Neuronal stem cell (in vitro differentiated cells): ENCODE measurements at regions not wholly inside any gene's neighbourhood (a gene's known extent, or its start where the extent isn't known, plus 50 kb on each side); places are given as distances from the start of the nearest gene placed in this dataset.

Source experiments
- DNase-seq: peaks from one replicate; pipeline ENCODE4 v3.0.0-alpha.2; 2013; ENCODE audit warnings: low spot score
- H2AFZ ChIP-seq: one replicate; pipeline ENCODE4 v1.6.1; 2013; ENCODE audit warnings: mild to moderate bottlenecking, low read length, inconsistent platforms
- H2AK5ac ChIP-seq: 2 replicates; pipeline ENCODE4 v1.6.1; 2013; ENCODE audit warnings: low read depth, mild to moderate bottlenecking, inconsistent platforms, low read length, moderate library complexity, mixed read lengths
- H2BK120ac ChIP-seq: 2 replicates; pipeline ENCODE4 v1.6.1; 2013; ENCODE audit warnings: low read depth, mild to moderate bottlenecking, inconsistent platforms, low read length, moderate library complexity, mixed read lengths
- H2BK12ac ChIP-seq: one replicate; pipeline ENCODE4 v1.6.1; 2013; ENCODE audit warnings: low read length, inconsistent platforms
- H2BK15ac ChIP-seq: 2 replicates; pipeline ENCODE4 v1.6.1; 2013; ENCODE audit warnings: mild to moderate bottlenecking, low read length, inconsistent platforms, mixed read lengths
- H2BK5ac ChIP-seq: one replicate; pipeline ENCODE4 v1.6.1; 2013; ENCODE audit warnings: inconsistent platforms, mild to moderate bottlenecking, low read length, moderate library complexity
- H3K14ac ChIP-seq: one replicate; pipeline ENCODE4 v1.6.1; 2013; ENCODE audit warnings: low read length, inconsistent platforms
- H3K18ac ChIP-seq: 2 replicates; pipeline ENCODE4 v1.6.1; 2013; ENCODE audit warnings: low read length, inconsistent platforms
- H3K23ac ChIP-seq: 2 replicates; pipeline ENCODE4 v1.6.1; 2013; ENCODE audit warnings: low read depth, mild to moderate bottlenecking, mixed read lengths, low read length, inconsistent platforms; ENCODE audit not compliant: poor library complexity
- H3K27ac ChIP-seq: replicated peaks from 3 replicates; pipeline ENCODE4 v1.5.1; 2013; ENCODE audit warnings: low read length, inconsistent platforms
- H3K27me3 ChIP-seq, 3 experiments: 2 replicates each; pipeline ENCODE4 v1.6.1; 2013; ENCODE audit warnings: low read length in 3 of 3, mild to moderate bottlenecking in 2 of 3, inconsistent platforms in 1 of 3, low read depth in 1 of 3, mixed read lengths in 1 of 3, moderate library complexity in 1 of 3; ENCODE audit not compliant: control insufficient read depth in 3 of 3, insufficient read depth in 3 of 3
- H3K36me3 ChIP-seq, 2 donors: replicated peaks in 1 of 2; 2 replicates each; pipeline ENCODE4 v1.6.1; 2013; ENCODE audit warnings: low read length in 2 of 2; ENCODE audit not compliant: control insufficient read depth in 2 of 2, insufficient read depth in 2 of 2
- H3K4ac ChIP-seq: 2 replicates; pipeline ENCODE4 v1.6.1; 2013; ENCODE audit warnings: inconsistent platforms, mild to moderate bottlenecking, low read length, moderate library complexity
- H3K4me1 ChIP-seq, 2 donors: 1 replicate in 1 of 2; 2 replicates in 1 of 2; pipeline ENCODE4 v1.6.1; 2013; ENCODE audit warnings: low read length in 2 of 2, low read depth in 1 of 2; ENCODE audit not compliant: control insufficient read depth in 2 of 2, insufficient read depth in 1 of 2
- H3K4me2 ChIP-seq: one replicate; pipeline ENCODE4 v1.6.1; 2013; ENCODE audit warnings: mild to moderate bottlenecking, low read length, inconsistent platforms; ENCODE audit not compliant: insufficient read depth, poor library complexity, severe bottlenecking
- H3K4me3 ChIP-seq, 2 donors: 2 replicates each; pipeline ENCODE4 v1.5.1; 2013; ENCODE audit warnings: low read length in 2 of 2, mild to moderate bottlenecking in 2 of 2, inconsistent platforms in 1 of 2, moderate library complexity in 1 of 2
- H3K79me1 ChIP-seq: one replicate; pipeline ENCODE4 v1.6.1; 2013; ENCODE audit warnings: low read depth, mild to moderate bottlenecking, inconsistent platforms, low read length, moderate library complexity
- H3K9ac ChIP-seq: one replicate; pipeline ENCODE4 v1.6.1; 2013; ENCODE audit warnings: mild to moderate bottlenecking, low read depth, low read length, inconsistent platforms; ENCODE audit not compliant: poor library complexity
- H3K9me3 ChIP-seq, 2 donors: replicated peaks in 1 of 2; 2 replicates each; pipeline versions ENCODE3 to v1.6.1; 2013; ENCODE audit warnings: low read length in 2 of 2, mild to moderate bottlenecking in 2 of 2, inconsistent platforms in 1 of 2, low read depth in 1 of 2, mixed read lengths in 1 of 2, moderate library complexity in 1 of 2; ENCODE audit not compliant: control insufficient read depth in 2 of 2, insufficient read depth in 1 of 2
- H4K8ac ChIP-seq: one replicate; pipeline ENCODE4 v1.6.1; 2013; ENCODE audit warnings: low read depth, mild to moderate bottlenecking, inconsistent platforms, low read length, moderate library complexity
- H4K91ac ChIP-seq: one replicate; pipeline ENCODE4 v1.6.1; 2013; ENCODE audit warnings: low read length, low read depth, mild to moderate bottlenecking, inconsistent platforms; ENCODE audit not compliant: poor library complexity
- WGBS, 2 donors: extraction: QIAGEN DNeasy Blood & Tissue Kit; methylation state at CpG; one replicate each; pipeline ENCODE4 v1.1.7; 2013; ENCODE audit warnings: missing lambda C conversion rate in 2 of 2, mixed read lengths in 1 of 2; ENCODE audit not compliant: insufficient read length in 2 of 2, insufficient replicate concordance in 1 of 2; ENCODE audit errors: extremely low coverage in 2 of 2; 5-methylcytosine and 5-hydroxymethylcytosine counted together

DNA sequence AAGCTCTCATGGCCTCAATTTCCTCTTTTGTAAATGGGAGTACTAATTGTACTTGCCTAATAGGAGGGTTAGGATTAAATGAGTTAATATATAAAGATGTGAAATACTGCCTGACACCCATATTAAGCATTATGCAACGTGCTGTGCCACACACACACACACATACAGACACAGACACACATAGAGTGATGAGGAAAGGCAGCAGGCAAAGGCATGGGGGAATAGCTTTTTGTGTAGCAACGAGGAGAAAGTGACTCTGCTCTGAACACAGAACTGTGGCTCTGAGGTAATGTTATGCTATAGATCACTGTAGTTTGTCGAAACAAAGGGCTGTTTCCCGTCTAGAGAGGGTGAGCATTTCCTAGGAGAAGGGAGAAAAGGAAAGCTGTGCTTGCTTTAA, 233.3 kb upstream of the SLCO3A1 start:
- H3K23ac ChIP-seq, result no peak overlapping the region
- H3K4me1 ChIP-seq, result peaks cover 4 to 14% of the 10 kb centered on the region in 2 donors
- no peak overlapping the region for H2BK12ac ChIP-seq
- no peak overlapping the region for H2BK15ac ChIP-seq
- H4K91ac ChIP-seq, result no peak overlapping the region
- no CpG with 5 or more reads among the region's 4 CpGs for WGBS, 2 donors
- H3K9ac ChIP-seq, result no peak overlapping the region
- no peak overlapping the region for H3K18ac ChIP-seq
- H2AK5ac ChIP-seq, result no peak overlapping the region
- no peak overlapping the region for H3K14ac ChIP-seq
- H3K27ac ChIP-seq, result no peak overlapping the region
- no peak overlapping the region for H2BK5ac ChIP-seq
- H3K9me3 ChIP-seq, result no peaks in the 10 kb centered on the region
- H3K4ac ChIP-seq, result no peak overlapping the region
- H3K4me2 ChIP-seq, result no peak overlapping the region
- DNase-seq, result no peak
- H3K36me3 ChIP-seq, result no peaks in the 10 kb centered on the region
- no peak overlapping the region for H2BK120ac ChIP-seq
- no peaks in the 10 kb centered on the region for H3K79me1 ChIP-seq
- no peaks in the 10 kb centered on the region for H3K27me3 ChIP-seq
- no peak overlapping the region for H4K8ac ChIP-seq
- no peak overlapping the region for H3K4me3 ChIP-seq
- no peak overlapping the region for H2AFZ ChIP-seq

DNA sequence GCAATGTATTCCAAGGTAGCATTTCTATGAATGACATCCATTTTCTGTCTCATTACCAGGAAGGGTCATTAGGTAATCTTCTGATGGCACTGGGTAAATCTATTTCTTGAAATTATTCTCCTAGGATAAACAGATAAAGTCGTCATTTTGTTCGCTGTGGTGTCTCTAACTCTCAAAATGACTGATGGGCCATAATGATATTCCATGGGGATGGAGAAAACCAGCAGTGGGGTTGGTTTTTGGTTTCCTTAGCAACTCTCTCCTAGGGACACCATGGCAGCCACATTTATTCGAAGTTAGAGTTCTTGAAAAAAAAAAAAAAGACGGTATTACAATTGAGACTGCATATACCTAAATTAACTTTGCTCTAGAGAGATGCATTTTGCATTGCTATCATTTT, 231.3 kb upstream of the SLCO3A1 start:
- H3K4me2 ChIP-seq, result no peak overlapping the region
- H4K8ac ChIP-seq, result no peak overlapping the region
- H2BK12ac ChIP-seq, result no peak overlapping the region
- H3K18ac ChIP-seq, result no peak overlapping the region
- no peaks in the 10 kb centered on the region for H3K9me3 ChIP-seq
- DNase-seq, result no peak
- no peaks in the 10 kb centered on the region for H3K27me3 ChIP-seq
- no peak overlapping the region for H3K23ac ChIP-seq
- H3K4me3 ChIP-seq, result no peak overlapping the region
- no peaks in the 10 kb centered on the region for H3K79me1 ChIP-seq
- H4K91ac ChIP-seq, result no peak overlapping the region
- H2BK120ac ChIP-seq, result no peak overlapping the region
- H2AK5ac ChIP-seq, result no peak overlapping the region
- no peak overlapping the region for H2BK15ac ChIP-seq
- no peak overlapping the region for H3K4ac ChIP-seq
- H3K36me3 ChIP-seq, result no peaks in the 10 kb centered on the region
- no CpG with 5 or more reads among the region's 4 CpGs for WGBS, 2 donors
- peak overlapping the region; percentile 40 for H2AFZ ChIP-seq
- no peak overlapping the region for H2BK5ac ChIP-seq
- peak overlapping the region; percentile 74 for H3K27ac ChIP-seq
- H3K14ac ChIP-seq, result no peak overlapping the region
- peaks cover 4 to 17% of the 10 kb centered on the region in 2 donors for H3K4me1 ChIP-seq
- H3K9ac ChIP-seq, result no peak overlapping the region

DNA sequence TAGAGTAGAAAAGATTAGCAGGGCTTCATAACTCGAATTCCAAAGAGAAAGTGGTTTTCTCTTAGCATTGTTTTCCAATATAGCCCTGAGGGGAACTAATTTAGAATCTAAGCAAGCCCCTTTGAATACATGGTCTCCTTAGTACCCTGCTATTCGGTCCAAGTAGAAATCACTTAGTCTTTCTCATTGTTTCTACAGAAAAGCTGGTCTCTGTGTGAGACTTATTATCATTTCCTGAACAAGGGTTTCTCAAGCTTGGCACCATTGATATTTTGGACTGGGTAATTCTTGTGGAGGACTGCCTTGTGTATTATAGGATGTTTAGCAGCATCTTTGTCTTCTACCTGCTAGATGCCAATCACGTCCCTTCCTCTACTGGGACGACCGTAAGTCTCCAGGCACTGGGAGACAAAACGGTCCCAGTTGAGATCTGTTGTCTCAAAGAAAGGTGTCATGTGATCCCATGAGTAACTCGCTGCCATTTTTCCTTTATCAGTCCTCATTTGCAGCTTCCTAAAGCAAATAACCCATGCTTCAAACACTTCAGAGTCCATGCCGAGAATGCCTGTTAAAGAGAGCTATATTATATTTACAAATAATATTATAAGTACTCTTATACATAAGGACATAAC, 230.7 kb upstream of the SLCO3A1 start:
- Histone ChIP-seq H2BK5ac (no peak overlapping the region), H3K9ac (no peak overlapping the region), H3K4me2 (no peak overlapping the region), H3K27ac (peak overlapping the region; percentile 74), H3K23ac (no peak overlapping the region), H3K79me1 (no peaks in the 10 kb centered on the region), H3K4ac (no peak overlapping the region), H3K4me3 (no peak overlapping the region), H3K14ac (no peak overlapping the region), H4K8ac (no peak overlapping the region), H2AK5ac (no peak overlapping the region), H3K9me3 (no peaks in the 10 kb centered on the region), H4K91ac (no peak overlapping the region), H3K18ac (no peak overlapping the region), H2BK15ac (no peak overlapping the region), H3K4me1 (peaks cover 4 to 19% of the 10 kb centered on the region in 2 donors), H2BK120ac (no peak overlapping the region), H2BK12ac (no peak overlapping the region), H2AFZ (peak overlapping the region; percentile 40), H3K36me3 (no peaks in the 10 kb centered on the region), H3K27me3 (no peaks in the 10 kb centered on the region)
- no peak for DNase-seq
- WGBS, 2 donors, result no CpG with 5 or more reads among the region's 8 CpGs

DNA sequence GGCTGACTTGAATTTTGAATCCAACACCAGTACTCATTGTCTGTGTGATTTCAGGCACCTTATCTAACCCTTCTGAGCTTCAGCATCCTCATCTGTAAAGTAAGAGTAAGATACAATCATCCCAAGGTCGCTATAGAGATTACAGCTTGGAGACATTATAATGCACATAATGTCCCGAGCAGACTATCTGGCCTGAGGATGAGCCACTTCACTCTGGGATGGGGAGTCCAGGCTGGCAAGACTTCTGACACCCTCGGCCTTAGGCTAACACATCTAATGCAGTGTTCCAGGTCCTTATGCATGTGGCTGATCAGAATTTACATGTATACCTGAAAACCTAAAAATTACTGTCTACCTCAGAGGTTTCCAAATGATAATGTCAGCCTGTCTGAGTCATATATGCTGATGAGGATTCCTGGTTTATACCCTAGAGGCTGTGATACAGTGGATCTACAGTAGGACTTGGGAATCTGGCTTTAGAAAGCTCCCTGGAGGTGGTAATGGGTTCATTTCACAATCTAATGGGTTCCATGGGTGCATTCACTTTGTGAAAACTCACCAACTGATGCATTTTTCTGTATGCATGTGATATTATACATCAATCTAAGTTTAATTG, 229.0 kb upstream of the SLCO3A1 start:
- DNase-seq, result no peak
- H2BK12ac ChIP-seq, result no peak overlapping the region

More for the DNA sequence above, 229.0 kb upstream of the SLCO3A1 start:
- WGBS, 2 donors, result no CpG with 5 or more reads among the region's 3 CpGs
- Histone ChIP-seq H2BK15ac (no peak overlapping the region), H3K4me2 (no peak overlapping the region), H3K4me1 (peaks cover 4 to 18% of the 10 kb centered on the region in 2 donors), H3K14ac (no peak overlapping the region), H3K18ac (no peak overlapping the region), H3K4me3 (no peak overlapping the region), H4K8ac (no peak overlapping the region), H3K27ac (no peak overlapping the region), H3K27me3 (no peaks in the 10 kb centered on the region), H3K4ac (no peak overlapping the region), H3K9ac (no peak overlapping the region), H3K9me3 (no peaks in the 10 kb centered on the region), H2BK5ac (no peak overlapping the region), H3K79me1 (no peaks in the 10 kb centered on the region), H2AK5ac (no peak overlapping the region), H4K91ac (no peak overlapping the region), H3K23ac (no peak overlapping the region), H2BK120ac (no peak overlapping the region), H3K36me3 (no peaks in the 10 kb centered on the region), H2AFZ (no peak overlapping the region)
